ENCODE measurements at regions not wholly inside any gene's neighbourhood (a gene's known extent, or its start where the extent isn't known, plus 50 kb on each side); places are given as distances from the start of the nearest gene placed in this dataset.

- Histone ChIP-seq H3K36me3 (no peaks in the 10 kb centered on the region), H3K27me3 (no peaks in the 10 kb centered on the region), H3K27ac (no peak overlapping the region), H3K4me1 (no peaks in the 10 kb centered on the region), H3K9me3 (no peaks in the 10 kb centered on the region), H3K4me3 (no peak overlapping the region)
- intact Hi-C loops (cut with DNase I) = no loop called here
- TF ChIP-seq CTCF (IDR thresholded peaks at IDR 0.05) = no peak
- no peak for ATAC-seq
- no peak for DNase-seq
Measured at GRCh38 chr20:6954219-6954618, 186.7 kb downstream of the BMP2 start.

- no peak for DNase-seq
- H3K4me1 ChIP-seq = no peaks in the 10 kb centered on the region
- ATAC-seq = peak; percentile 64
Measured at GRCh38 chr20:6956056-6956455, 188.6 kb downstream of the BMP2 start.

GRCh38 chr20:6956574-6956973 is 189.1 kb downstream of the BMP2 start:
- H3K27ac ChIP-seq = no peak overlapping the region
- intact Hi-C loops (cut with DNase I) = no loop called here
- no peak for TF ChIP-seq CTCF (IDR thresholded peaks at IDR 0.05)
- H3K36me3 ChIP-seq = no peaks in the 10 kb centered on the region
- H3K4me1 ChIP-seq = no peaks in the 10 kb centered on the region
- H3K27me3 ChIP-seq = no peaks in the 10 kb centered on the region
- H3K4me3 ChIP-seq = no peak overlapping the region
- DNase-seq (no peak), ATAC-seq (no peak)
- no peaks in the 10 kb centered on the region for H3K9me3 ChIP-seq

More at GRCh38 chr20:6956056-6956455, 188.6 kb downstream of the BMP2 start:
- intact Hi-C loops (cut with DNase I) = no loop called here
- TF ChIP-seq CTCF (IDR thresholded peaks at IDR 0.05) = no peak
- no peak overlapping the region for H3K27ac ChIP-seq
- H3K36me3 ChIP-seq = no peaks in the 10 kb centered on the region
- no peaks in the 10 kb centered on the region for H3K27me3 ChIP-seq
- H3K4me3 ChIP-seq = no peak overlapping the region
- no peaks in the 10 kb centered on the region for H3K9me3 ChIP-seq

GRCh38 chr20:6959900-6960312 is 192.4 kb downstream of the BMP2 start:
- no peaks in the 10 kb centered on the region for H3K4me1 ChIP-seq
- no peak overlapping the region for H3K27ac ChIP-seq
- DNase-seq (no peak), ATAC-seq (no peak)
- no peaks in the 10 kb centered on the region for H3K36me3 ChIP-seq
- H3K4me3 ChIP-seq = no peak overlapping the region
- no peaks in the 10 kb centered on the region for H3K9me3 ChIP-seq
- no peaks in the 10 kb centered on the region for H3K27me3 ChIP-seq
- intact Hi-C loops (cut with DNase I) = no loop called here
- no peak for TF ChIP-seq CTCF (IDR thresholded peaks at IDR 0.05)

GRCh38 chr20:6966721-6967120 is 199.2 kb downstream of the BMP2 start:
- DNase-seq = no peak
- H3K4me3 ChIP-seq = no peak overlapping the region
- H3K27me3 ChIP-seq = no peaks in the 10 kb centered on the region
- no peaks in the 10 kb centered on the region for H3K9me3 ChIP-seq
- intact Hi-C loops (cut with DNase I) = no loop called here
- H3K4me1 ChIP-seq = no peaks in the 10 kb centered on the region
- H3K27ac ChIP-seq = no peak overlapping the region
- TF ChIP-seq CTCF (IDR thresholded peaks at IDR 0.05) = no peak
- ATAC-seq = no peak
- H3K36me3 ChIP-seq = no peaks in the 10 kb centered on the region

GRCh38 chr20:6974838-6975237 is 207.4 kb downstream of the BMP2 start:
- TF ChIP-seq CTCF (IDR thresholded peaks at IDR 0.05) = no peak
- DNase-seq (no peak), ATAC-seq (no peak)
- Histone ChIP-seq H3K4me1 (no peaks in the 10 kb centered on the region), H3K27me3 (no peaks in the 10 kb centered on the region), H3K27ac (no peak overlapping the region), H3K36me3 (no peaks in the 10 kb centered on the region), H3K4me3 (no peak overlapping the region), H3K9me3 (no peaks in the 10 kb centered on the region)
- intact Hi-C loops (cut with DNase I) = no loop called here

Measured in upper lobe of right lung (tissue), 1 donor.